GM10248 (cell line): ENCODE measurements at regions not wholly inside any gene's neighbourhood (a gene's known extent, or its start where the extent isn't known, plus 50 kb on each side); places are given as distances from the start of the nearest gene placed in this dataset.

Source experiments
- CTCF ChIA-PET: fragments of 300-600 bp; sonication (Branson Sonifier 250); formaldehyde crosslinking; extraction: SDS; loops from one replicate; lab custom pipeline; 2021; ENCODE audit warnings: antibody characterized with exemption; lab: Yijun Ruan, JAX
- POLR2A ChIA-PET: fragments of 350-650 bp; sonication (Branson Sonifier 250); formaldehyde crosslinking; extraction: SDS; loops from one replicate; lab custom pipeline; 2020; ENCODE audit warnings: antibody characterized with exemption; lab: Yijun Ruan, JAX
- DNase-seq: peaks from one replicate; pipeline ENCODE4 v3.0.0; 2012; ENCODE audit errors: extremely low spot score
- CTCF ChIP-seq: IDR thresholded peaks from 2 replicates; pipeline ENCODE4 v1.5.1; 2012; ENCODE audit warnings: mild to moderate bottlenecking, low read depth; ENCODE audit errors: extremely low read depth, missing control alignments, control extremely low read depth

GRCh38 chr5:152882621-152883020, 477.5 kb upstream of the NMUR2 start:
- TF ChIP-seq CTCF = no peak
- DNase-seq = no peak
- ChIA-PET POLR2A (no interaction called here), CTCF (interaction anchor here (0.8 kb wide), 1 partner anchor 31 kb away, joined by 3 read pairs; no protein-coding TSS in a partner anchor)

DNA sequence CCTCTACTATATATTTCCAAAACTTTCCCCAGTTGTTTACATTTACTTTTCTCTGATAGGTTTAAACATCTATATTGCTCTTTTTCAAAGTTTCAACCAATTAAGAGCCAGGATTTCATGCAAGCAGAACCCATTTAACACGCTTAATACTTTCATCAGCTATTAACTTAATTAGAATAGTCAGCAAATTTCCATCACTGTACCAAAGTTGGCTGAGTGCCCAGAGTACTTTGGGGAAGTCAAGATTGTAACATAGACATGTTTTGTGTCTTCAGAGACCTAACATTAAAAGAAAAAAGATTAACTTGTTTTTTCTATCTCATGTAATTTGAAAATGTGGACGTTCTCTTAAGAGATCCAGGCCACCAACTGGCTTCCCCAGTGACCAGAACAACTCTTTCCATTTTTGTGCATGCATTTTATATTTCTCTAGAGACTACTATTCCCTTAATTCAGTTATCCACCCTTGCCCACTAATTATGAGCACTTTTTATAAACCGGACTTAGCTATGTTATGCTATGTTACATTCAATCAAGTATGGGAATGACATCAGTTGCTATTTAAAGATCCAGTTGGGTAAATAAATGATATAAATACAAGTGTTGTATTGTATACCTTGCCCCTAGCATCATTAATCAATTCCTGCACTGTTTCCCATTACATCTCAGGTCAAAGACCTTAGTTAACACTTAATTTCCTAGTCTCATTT, 478.1 kb upstream of the NMUR2 start:
- TF ChIP-seq CTCF = no peak
- ChIA-PET POLR2A (no interaction called here), CTCF (interaction anchor here (0.8 to 0.9 kb wide), 2 partner anchors 31 to 44 kb away, joined by 3 read pairs; no protein-coding TSS in a partner anchor)
- DNase-seq = no peak

- no peak for DNase-seq
- ChIA-PET CTCF (interaction anchor here (0.9 kb wide), 1 partner anchor 44 kb away, joined by 3 read pairs; no protein-coding TSS in a partner anchor), POLR2A (no interaction called here)
- no peak for TF ChIP-seq CTCF
These were observed 478.9 kb upstream of the NMUR2 start for GRCh38 chr5:152884006-152884405.

GRCh38 chr5:152900332-152900731, 495.3 kb upstream of the NMUR2 start:
- TF ChIP-seq CTCF = no peak
- no peak for DNase-seq
- CTCF ChIA-PET = interaction anchor here (0.9 kb wide), 1 partner anchor 11 kb away, joined by 3 read pairs; no protein-coding TSS in a partner anchor
- POLR2A ChIA-PET = no interaction called here

GRCh38 chr5:152901754-152902153, 496.7 kb upstream of the NMUR2 start:
- POLR2A ChIA-PET = no interaction called here

DNA sequence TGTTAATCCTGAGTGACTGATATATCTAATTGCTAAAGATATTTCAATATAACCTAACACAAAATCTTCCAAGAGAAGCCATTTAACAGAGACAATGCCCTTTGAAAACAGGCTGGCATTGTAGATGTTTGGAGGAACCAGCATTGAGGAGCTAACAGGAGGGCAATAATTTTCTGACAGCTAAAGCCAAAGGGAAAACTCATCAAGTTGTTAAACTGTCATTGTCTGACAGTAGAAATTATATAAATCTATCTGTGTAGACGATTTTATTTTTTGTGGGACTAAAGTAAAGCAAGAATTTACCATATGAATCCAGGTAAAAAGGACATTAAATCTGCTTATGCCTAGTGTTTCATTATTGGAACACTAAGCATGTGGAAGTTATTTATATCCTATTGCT, 500.2 kb upstream of the NMUR2 start:
- POLR2A ChIA-PET = no interaction called here
- no peak for TF ChIP-seq CTCF
- CTCF ChIA-PET = no interaction called here
- no peak for DNase-seq

More at GRCh38 chr5:152901754-152902153, 496.7 kb upstream of the NMUR2 start:
- CTCF ChIA-PET = no interaction called here
- DNase-seq = no peak
- no peak for TF ChIP-seq CTCF
